GM18873 (cell line): ENCODE measurements at regions not wholly inside any gene's neighbourhood (a gene's known extent, or its start where the extent isn't known, plus 50 kb on each side); places are given as distances from the start of the nearest gene placed in this dataset.
"Not testable (repeated sequence)": the region's sequence is repeated elsewhere in the genome, so short reads cannot be mapped to it uniquely, and the experiment has no call there.

Experiments
- ATAC-seq: cut with Tn5 transposase; IDR thresholded peaks from one replicate; pipeline ENCODE4 v1.9.1; 2021; ENCODE audit warnings: mild to moderate bottlenecking, moderate library complexity, moderate number of reproducible peaks; ENCODE audit not compliant: unreplicated experiment, low FRiP score

DNA sequence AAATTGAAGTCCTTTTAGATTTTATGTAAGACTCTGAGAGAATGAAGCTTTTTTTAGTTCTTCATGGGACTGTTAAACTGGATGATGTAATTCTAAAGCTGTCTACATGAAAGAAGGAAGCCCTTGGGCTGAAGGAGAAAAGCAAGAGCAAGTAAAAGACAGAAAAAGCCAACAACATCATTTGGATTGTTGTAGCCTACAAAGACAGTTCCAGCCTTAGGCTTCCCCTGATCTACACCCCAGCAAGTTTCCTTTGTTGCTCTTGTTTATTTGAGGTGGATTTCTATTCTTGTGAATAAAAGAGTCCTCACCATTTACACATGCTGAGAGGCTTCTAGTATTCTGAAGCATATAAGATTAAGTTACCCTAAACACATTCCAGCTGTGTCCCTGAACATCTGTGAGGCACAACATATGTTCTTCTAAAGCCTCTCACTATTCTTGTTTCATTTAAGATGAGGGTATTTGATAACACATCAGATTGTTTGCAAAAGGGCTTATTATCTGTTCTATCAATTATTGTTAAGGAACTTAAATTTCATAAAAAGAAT lies 377.8 kb downstream of the LNPK start:
- ATAC-seq, result no peak

DNA sequence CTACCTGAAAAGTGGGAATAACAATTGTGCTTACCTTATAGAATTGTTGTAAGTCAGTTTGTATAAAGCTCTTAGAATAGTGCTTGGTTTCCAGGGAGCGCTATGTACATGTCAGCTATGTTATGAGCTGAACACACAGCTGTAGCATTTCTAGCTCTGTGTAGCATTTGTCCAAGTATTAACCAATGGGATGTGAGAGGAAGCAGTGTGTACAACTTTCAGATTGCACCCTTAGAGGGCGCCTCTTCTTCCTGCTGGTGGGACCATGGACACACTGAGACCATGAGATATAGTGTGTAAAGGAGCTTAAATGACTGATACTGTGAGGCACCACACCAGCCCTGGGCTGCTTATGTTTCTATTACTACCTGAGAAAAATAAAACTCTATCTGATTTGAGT lies 380.2 kb downstream of the LNPK start:
- no peak for ATAC-seq

DNA sequence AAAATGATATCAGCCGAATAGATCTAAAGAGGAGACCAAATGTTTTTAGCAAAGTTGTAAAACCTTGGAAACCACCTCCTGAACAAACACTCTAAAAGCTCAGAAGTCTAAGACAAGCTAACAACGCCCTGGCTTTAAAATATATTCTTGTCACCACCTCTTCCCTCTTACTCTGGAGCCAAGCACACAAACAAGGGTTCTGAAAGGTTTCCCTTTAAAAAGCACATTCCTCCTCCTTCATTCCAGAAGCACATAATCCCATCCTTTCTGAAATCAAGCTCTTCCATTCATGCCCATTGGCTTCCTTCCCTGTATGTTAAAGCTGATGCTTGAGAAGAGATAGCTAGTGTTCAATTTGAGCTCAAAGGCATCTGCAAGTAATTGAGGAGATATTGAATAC lies 382.0 kb downstream of the LNPK start:
- no peak for ATAC-seq

DNA sequence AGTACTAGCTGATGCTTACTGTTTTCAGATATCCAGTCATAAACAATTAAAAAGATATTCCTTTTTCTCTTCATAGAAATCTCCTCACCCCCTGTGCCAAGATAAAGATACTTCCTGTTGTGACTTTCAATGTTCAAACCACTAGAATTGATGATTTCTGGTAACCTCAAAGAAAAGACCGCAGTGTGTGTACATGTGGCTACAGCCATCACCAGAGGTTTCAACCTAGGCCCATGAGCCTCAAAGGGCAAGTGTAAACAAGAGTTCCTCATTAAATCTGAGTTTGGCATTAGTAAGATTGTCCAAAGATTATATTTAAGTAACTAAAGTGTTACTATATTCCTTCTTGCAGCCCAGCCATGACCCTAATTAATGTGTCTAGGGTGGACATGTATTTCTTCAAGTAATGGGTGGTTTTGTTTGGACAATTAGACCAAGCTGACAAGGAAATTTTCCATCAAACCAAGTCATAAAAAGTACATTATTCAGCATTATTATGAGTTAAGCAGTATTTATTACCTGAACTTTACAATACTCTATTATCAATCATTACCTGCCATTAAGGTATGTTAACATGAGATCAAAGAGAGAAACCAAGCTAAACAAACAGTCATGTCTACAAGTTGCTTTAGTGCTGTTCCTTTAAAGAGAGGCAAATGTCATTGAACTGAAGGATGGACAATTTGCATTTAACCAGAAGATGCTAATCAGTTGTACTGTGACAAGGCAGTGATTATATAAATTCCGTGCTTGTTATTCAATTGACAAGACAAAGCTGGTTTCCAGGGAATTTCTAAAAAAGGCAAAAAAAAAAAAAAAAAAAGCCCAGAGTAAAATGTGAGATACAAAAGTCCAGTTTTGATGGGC lies 382.7 kb downstream of the LNPK start:
- no peak for ATAC-seq

DNA sequence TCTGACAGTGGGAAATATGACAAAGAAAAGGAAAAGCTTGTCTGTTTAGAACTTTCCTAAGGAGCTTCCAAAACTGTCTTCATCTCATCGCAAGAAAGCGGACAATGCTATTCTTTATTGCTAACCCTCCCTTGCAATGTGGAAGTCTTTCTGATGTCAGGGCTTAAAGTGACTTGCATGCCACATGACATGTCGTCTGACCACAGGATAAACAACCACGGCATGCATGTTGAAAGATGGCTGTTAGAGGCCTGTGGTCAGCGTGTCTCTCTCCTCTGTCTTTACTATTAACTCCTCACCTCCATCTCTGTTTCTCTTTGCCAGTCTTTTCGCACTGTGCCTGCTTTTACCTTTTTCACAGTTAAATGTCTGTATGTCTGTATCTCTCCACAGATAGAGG lies 389.8 kb downstream of the LNPK start:
- no peak for ATAC-seq

DNA sequence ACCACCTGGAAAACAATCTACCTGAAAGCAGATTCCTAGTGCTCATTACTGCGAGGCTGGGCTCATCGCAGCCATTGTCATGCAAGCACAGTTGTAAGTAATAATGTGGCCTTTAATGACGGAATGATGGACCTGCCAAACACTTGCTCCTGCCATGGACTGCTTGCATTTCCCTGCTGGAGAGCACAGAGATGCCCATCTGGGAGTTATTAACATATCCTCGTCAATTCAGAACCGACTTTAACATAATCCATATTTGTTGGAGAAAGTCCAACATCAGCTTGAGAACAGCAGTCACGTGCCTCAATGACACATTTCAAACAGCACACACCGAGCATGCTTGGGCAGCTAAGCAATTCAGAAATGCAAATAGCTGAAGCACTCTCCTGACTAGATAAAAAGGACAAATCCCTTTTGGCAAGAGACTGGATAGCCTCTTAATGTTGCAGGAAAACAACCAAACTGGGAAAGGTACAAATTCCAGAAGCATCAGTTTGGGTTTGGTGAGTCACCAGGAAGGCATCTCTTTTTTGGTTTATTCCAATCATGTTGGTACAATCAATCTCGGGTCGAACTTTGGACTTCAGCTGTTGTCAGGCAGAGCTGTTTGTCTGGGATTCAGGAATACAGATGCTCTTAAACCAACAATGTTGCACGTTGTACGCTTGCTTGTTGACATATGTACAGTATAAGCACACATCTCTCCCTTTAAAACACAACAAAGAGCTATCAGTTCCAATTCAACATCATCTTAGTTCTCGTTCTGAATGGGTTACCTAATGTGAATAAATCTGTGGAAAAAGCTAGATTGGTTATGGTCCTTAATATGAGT lies 395.8 kb downstream of the LNPK start:
- no peak for ATAC-seq

DNA sequence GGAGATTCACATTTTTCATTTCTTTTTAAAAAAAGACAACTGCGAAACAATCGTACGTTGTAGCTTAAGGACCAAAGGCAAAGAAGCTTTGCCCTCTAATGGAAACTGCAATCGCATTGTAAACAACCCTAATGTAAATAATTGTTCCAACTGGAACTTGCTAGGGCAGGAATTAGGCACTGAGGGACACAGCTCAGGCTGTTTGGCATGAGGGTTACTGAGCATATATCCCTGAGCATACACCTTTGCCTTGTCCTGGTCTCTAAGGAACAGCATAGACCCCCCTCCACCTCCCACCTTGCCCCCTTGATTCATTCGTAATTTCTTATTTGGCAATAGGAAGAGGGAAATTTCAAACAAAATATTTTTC lies 396.4 kb downstream of the LNPK start:
- no peak for ATAC-seq

DNA sequence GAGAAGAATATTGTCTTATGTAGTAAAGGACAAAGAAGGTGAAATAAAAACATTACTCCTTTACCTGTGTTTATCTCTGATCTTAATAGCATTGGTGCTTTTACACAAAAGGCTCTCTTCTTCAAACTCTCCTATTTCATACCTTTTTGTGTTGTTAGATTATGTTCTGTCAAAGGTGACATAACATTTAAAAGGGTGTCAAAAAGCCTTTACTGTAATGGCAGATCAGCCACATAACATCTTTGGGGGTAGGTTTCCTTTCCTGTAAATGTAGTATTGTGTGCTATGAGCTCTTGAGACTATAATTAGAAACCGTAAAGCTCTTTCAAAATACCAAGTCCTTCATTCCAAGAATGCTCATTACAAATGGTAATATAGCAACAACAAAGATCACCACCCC lies 400.1 kb downstream of the LNPK start:
- ATAC-seq, result no peak

DNA sequence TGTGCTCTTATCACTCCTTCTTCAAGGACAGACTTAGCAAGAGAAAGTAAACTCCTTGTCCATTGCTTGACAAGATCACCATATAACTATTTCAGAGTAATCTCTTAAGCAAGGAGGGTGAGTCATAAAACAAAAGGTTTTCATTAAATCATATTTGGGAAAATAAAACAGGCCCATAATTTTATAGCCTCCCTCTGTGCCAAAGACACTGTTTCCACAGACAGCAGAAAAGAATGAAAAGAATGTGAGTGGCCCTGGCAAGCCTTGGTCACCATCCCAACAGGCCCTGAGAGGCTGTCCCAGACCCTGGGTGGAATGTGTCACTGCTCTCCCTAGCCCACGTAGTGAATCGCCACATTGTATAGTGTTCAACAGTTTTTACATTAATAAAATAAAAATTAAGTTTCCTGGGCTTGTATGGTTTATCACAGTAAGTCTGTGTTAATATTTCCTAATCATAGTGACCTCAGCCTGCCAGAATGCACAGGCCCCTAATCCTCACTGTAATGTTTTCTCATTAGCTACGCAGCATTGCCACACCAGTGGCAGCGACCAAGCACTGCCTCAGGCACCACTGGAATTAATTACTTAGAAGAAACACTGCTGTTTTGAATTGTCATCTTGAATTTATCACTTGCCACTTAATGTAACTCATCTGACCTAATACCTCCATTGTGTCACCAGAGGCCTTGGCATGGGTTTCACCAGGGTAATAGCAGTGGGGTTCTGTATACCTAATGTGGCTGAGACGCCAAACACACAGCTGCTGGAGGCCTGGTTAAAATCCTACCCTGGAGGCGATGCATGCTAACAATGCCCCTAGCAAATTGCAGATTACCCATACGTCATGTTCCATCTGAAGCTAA lies 401.9 kb downstream of the LNPK start:
- no peak for ATAC-seq

DNA sequence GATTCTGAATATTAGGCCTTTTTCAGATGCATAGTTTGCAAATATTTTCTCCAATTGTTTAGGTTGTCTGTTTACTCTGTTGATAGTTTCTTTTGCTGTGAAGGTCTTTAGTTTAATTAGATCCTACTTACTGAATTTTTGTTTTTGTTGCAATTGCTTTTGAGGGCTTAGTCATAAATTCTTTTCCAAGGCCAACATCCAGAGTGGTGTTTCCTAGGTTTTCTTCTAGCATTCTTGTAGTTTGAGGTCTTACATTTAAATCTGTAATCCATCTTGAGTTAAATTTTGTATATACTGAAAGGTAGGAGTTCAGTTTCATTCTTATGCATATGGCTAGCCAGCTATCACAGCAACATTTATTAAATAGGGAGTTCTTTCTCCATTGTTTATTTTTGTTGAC lies 404.8 kb downstream of the LNPK start:
- ATAC-seq, result no peak

DNA sequence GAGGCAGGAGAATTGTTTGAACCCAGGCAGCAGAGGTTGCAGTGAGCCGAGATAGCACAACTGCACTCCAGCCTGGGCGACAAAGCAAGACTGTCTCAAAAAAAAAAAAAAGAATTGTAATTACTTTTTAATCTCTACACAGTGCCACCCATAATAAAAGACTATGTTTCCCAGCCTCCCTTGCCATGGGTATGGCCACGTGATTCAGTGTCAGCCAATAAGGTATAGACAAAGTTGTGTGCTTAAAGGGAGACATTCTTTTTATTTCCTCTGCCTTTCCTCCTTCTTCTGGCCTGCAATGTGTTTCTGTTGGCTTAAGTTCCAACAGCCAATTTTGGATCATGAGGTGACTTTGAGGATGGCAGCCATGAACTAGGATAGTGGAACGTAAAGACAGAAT lies 406.9 kb downstream of the LNPK start:
- ATAC-seq, result no peak

DNA sequence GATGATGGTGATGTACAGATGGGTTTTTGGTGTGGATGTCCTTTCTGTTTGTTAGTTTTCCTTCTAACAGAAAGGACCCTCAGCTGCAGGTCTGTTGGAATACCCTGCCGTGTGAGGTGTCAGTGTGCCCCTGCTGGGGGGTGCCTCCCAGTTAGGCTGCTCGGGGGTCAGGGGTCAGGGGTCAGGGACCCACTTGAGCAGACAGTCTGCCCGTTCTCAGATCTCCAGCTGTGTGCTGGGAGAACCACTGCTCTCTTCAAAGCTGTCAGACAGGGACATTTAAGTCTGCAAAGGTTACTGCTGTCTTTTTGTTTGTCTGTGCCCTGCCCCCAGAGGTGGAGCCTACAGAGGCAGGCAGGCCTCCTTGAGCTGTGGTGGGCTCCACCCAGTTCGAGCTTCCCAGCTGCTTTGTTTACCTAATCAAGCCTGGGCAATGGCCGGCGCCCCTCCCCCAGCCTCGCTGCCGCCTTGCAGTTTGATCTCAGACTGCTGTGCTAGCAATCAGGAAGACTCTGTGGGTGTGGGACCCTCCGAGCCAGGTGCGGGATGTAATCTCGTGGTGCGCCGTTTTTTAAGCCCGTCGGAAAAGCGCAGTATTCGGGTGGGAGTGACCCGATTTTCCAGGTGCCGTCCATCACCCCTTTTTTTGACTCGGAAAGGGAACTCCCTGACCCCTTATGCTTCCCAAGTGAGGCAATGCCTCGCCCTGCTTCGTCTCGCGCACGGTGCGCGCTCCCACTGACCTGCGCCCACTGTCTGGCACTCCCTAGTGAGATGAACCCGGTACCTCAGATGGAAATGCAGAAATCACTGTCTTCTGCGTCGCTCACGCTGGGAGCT lies 408.2 kb downstream of the LNPK start:
- ATAC-seq, result not testable (repeated sequence)

DNA sequence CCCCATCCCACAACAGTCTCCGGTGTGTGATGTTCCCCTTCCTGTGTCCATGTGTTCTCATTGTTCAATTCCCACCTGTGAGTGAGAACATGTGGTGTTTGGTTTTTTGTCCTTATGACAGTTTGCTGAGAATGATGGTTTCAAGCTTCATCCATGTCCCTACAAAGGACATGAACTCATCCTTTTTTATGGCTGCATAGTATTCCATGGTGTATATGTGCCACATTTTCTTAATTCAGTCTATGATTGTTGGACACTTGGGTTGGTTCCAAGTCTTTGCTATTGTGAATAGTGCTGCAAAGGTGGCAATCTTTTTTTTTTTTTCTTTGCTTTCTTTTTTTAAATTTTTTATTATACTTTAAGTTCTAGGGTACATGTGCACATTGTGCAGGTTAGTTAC lies 406.7 kb upstream of the ATP5MC3 start:
- ATAC-seq, result not testable (repeated sequence)

DNA sequence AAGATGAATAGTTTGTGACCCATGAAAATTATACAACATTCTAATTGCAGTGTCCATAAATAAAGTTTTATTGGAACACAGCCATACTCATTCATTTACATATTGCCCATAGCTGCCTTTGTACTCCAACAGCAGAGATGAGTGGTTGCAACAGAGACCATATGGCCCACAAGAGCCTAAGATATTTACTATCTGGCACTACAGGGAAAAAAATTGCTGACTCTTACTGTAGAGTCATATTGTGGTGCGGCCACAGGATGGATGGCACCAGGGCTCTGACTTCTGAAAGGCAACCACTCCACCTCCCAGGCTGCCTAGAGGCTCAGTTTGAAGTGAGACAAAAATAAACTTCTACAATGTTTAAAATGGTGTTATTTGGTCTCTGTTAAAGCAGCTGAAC lies 404.0 kb upstream of the ATP5MC3 start:
- no peak for ATAC-seq

DNA sequence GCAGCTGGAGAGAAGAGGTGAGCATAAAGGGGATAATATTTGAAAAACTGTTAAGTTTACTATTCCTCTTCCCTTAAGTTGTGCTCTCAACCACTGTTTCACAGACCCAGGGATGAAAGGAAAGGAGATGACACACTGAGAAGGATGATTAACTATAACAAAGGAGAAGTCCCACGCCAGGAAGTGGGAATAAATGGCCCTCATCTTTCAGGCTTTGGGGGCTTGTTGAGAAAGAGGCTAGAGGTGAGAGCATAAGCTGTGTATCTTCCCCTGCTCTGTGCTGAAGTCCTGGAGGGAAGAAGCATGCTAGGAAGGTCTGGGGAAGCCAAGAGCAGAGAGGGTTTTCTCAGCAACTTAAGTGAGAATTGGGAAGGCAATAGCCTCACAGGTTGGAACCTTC lies 399.1 kb upstream of the ATP5MC3 start:
- no peak for ATAC-seq

DNA sequence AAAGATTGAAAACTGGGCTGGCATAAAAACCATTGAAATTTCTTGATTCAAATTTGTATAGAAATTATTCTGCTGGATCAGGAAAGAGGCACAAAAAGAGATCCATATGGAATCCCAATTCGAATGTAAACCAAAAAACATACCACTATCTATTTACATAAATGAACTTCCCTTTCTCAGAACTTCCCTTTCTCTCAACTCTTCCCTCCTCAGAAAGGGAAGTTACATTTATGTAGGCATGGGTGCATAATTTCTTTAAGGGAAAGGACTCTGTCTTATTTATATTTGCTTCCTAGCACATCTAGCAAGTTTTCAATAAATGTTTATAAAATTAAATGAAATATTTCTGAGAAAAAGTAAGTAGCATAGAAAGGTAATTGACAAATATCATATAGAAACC lies 398.1 kb upstream of the ATP5MC3 start:
- ATAC-seq, result no peak

DNA sequence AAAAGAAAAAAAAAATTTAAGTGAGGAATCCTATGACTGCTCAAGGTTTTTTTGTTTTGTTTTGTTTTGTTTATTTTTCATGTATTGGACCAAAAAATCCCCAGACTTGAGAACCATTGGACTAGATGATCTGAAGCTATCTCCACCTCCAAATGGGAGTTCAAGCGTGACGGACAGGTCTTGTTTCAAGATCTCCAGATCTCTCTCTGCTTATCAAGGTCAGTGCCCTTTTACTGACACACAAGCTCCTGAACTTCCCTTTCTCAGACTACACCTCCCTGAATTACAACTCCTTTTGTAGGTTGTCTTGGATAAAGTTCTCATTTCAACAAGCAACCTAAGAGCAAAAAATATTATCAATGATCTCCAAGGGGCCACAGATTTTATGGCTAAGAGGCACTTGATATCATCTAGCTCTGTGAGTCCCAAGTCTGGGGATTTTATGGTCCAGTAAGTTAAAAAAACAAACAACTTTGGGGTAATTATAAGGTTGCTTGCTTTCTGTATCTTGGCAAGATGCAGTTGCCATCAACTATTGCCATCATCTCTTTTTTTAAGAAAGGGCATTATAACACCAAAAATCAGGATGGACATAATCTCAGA lies 396.0 kb upstream of the ATP5MC3 start:
- no peak for ATAC-seq

DNA sequence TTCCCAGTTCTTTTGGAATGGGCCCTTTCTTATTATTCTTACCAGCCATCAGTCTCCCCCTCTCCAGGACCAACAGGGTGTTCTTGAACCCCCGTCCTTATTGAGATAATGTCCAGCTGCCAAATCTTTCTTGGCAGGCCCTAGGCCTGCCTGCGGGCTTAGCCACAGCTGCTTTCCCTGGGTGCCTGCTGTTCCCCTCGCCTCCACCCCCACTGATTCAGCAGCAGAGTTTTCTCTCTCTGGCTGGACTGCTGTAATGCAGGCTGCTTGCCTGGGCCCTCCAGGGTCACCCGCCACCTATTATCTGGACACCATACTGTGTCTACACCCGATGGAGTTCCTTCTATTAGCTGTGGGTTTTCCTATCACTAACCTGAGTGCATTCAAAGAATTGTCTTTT lies 395.4 kb upstream of the ATP5MC3 start:
- ATAC-seq, result no peak

DNA sequence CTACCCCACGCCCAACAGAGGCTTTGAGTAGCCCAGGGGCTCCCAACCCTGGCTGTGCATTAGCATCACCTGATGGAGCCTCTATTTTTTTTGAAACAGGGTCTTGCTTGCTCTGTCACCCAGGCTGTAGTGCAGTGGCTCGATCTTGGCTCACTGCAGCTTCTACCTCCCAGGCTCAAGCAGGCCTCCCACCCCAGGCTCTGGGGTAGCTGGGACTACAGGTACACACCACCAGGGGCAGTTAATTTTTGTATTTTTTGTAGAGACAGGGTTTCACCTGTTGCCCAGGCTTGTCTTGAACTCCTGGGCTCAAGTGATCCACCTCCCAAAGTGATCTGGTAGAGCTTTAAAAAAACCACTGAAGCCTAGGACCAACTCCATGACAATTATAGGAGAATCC lies 394.8 kb upstream of the ATP5MC3 start:
- no peak for ATAC-seq
